ENCODE measurements at regions not wholly inside any gene's neighbourhood (a gene's known extent, or its start where the extent isn't known, plus 50 kb on each side); places are given as distances from the start of the nearest gene placed in this dataset.

DNA sequence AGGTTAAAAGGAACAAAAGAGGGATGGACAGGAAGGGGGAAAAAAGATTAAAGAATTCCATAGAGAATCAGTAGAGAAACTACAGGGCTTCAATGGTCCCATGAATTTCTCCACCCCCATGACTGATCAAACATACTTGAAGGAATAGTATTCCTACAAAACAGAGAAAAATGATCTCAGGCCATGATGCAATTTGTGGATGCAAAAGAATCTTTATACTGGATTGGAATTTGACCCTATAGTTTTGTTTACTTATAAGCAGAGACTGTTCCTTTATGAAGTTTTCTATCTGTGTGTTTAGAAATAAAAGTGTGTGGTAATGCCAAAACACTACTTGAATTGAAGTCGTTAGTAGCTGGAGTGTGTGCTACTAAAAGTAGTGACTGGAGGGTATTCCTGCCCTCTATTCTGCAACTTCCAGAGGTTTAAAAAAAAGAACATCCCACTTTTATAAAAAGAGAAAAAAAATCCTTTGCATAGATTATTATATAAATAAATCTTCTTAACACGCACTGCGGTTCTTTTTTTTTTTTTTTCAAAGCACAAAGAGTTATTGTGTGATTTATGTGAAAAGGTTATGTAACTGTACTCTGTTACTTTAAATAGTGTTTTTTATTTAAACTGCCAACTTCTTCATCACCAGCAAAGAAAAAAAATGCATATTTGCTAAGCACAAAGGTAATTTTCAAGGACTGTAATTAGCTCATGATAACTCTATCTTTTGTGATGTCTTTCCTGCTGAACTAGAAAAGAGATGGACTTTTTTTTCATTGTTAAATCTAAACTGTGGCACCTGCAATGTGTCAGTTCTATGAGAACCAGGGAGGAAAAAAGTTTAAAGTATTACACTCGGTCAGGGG, 214.5 kb upstream of the CITED2 start:
- no peaks in the 10 kb centered on the region for H3K79me2 ChIP-seq (ENCODE audit: control insufficient read depth, insufficient read depth, low read length)
- no peaks in the 10 kb centered on the region for H3K9me1 ChIP-seq (ENCODE audit: control insufficient read depth, insufficient read depth, low read length)
- TF ChIP-seq, protein P1, sequence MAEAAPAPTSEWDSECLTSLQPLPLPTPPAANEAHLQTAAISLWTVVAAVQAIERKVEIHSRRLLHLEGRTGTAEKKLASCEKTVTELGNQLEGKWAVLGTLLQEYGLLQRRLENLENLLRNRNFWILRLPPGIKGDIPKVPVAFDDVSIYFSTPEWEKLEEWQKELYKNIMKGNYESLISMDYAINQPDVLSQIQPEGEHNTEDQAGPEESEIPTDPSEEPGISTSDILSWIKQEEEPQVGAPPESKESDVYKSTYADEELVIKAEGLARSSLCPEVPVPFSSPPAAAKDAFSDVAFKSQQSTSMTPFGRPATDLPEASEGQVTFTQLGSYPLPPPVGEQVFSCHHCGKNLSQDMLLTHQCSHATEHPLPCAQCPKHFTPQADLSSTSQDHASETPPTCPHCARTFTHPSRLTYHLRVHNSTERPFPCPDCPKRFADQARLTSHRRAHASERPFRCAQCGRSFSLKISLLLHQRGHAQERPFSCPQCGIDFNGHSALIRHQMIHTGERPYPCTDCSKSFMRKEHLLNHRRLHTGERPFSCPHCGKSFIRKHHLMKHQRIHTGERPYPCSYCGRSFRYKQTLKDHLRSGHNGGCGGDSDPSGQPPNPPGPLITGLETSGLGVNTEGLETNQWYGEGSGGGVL (CRISPR knock-in tag; IDR thresholded peaks at IDR 0.05), result no peak
- TF ChIP-seq NRF1 (conservative IDR thresholded peaks at IDR 0.05 in 1 of 2, IDR thresholded peaks at IDR 0.05 in 1 of 2) (0 out of 4 replicates have a peak, but pooled peaks of 1 of the 2 experiments have one; percentile 13), CEBPG (CRISPR knock-in tag; IDR thresholded peaks at IDR 0.05) (no peak), CEBPG (tag; conservative IDR thresholded peaks at IDR 0.05 in 1 of 2, IDR thresholded peaks at IDR 0.05 in 1 of 2) (0 out of 4 replicates have a peak, but pooled peaks of 1 of the 2 experiments have one; percentile 14)
- in situ Hi-C loops (cut with MboI), result no loop called here
- no peak overlapping the region for H3K9ac ChIP-seq (ENCODE audit: insufficient read depth in 1 of 2, low read depth in 2 of 2, low read length in 2 of 2)
- FAIRE-seq (no peak), DNase-seq (ENCODE audit: extremely low read depth in 1 of 4, low spot score in 3 of 4) (no peak), ATAC-seq (no peak)
- POLR2A ChIA-PET, result interaction anchor here (1.4 to 1.8 kb wide), 2 partner anchors 18 to 214 kb away, joined by 5 to 16 read pairs; partner anchors contain the start of gene CITED2
- H3K27ac ChIP-seq (ENCODE audit: extremely low read depth, low read depth, low read length), result no peak overlapping the region
- no peaks in the 10 kb centered on the region for H4K20me1 ChIP-seq (replicated peaks; ENCODE audit: control insufficient read depth, insufficient read depth, low read length)
- intact Hi-C loops (cut with micrococcal nuclease), result loop anchor here (2.0 to 5.0 kb wide), 3 partner anchors 58 to 217 kb away; partner anchors contain the start of gene CITED2
- H3K9me3 ChIP-seq (replicated peaks; ENCODE audit: control insufficient read depth, insufficient read depth, low read depth, low read length), result no peaks in the 10 kb centered on the region
- H3K27me3 ChIP-seq (ENCODE audit: control insufficient read depth in 2 of 2, insufficient read depth in 2 of 2, low read length in 2 of 2), result no peaks in the 10 kb centered on the region
- H3K4me1 ChIP-seq (replicated peaks in 1 of 2; ENCODE audit: control insufficient read depth in 2 of 2, insufficient read depth in 2 of 2, low read length in 2 of 2), result peaks cover 0 to 31% of the 10 kb centered on the region in 2 experiments; a peak in 3 of 5 replicates
- WGBS (ENCODE audit: insufficient coverage, low coverage, missing lambda C conversion rate), result 63% methylated on average over 2 of the region's 4 CpGs
- CTCF ChIA-PET (ENCODE audit: low intra/inter-chr PET ratio), result interaction anchor here (0.7 kb wide), 1 partner anchor 25 kb away, joined by 5 read pairs; no protein-coding TSS in a partner anchor
- no peak overlapping the region for H2AFZ ChIP-seq (ENCODE audit: low read depth, low read length)
- no peak overlapping the region for H3K4me2 ChIP-seq (ENCODE audit: insufficient read depth, low read length)
- no peaks in the 10 kb centered on the region for H3K36me3 ChIP-seq (ENCODE audit: control insufficient read depth, insufficient read depth, low read length)
- BruUV-seq (replicated peaks), result no TSS peak
- no peak overlapping the region for H3K4me3 ChIP-seq

Measured in K562 (cell line).